DOHH2 (cell line): ENCODE measurements at regions not wholly inside any gene's neighbourhood (a gene's known extent, or its start where the extent isn't known, plus 50 kb on each side); places are given as distances from the start of the nearest gene placed in this dataset.

ENCODE experiments used
- EZH2phosphoT487 ChIP-seq: fragments of 200-600 bp; sonication (generic); IDR thresholded peaks from 2 replicates; pipeline ENCODE4 v1.6.1; 2017; ENCODE audit warnings: borderline replicate concordance, mild to moderate bottlenecking, antibody characterized with exemption, low read length, moderate library complexity, mixed read lengths
- TF ChIP-seq, protein P1 (sequence below): fragments of 200-600 bp; sonication (generic); IDR thresholded peaks from one replicate; pipeline ENCODE4 v1.5.1; 2014; ENCODE audit warnings: antibody characterized with exemption, mild to moderate bottlenecking, low read depth, low read length; ENCODE audit not compliant: poor library complexity, severe bottlenecking

DNA sequence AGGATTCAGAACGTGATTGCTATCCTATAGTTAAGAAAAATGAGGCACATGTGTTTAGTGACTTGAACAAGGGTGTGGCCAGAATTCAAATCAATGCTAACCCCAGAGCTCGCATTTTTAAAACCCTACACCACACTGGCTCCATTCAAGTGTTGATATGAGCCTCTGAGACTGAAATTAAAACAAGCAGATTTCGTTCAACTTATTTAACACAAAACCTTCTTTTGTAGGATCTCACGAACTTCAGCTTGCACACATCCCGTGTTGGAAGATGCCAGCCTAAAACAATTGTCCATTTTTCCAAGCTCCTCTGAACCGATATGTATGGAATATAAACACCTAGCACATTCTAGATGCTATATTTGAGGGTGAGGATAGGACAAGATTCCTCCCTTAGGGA, 231.0 kb upstream of the IRX5 start:
- TF ChIP-seq, protein P1, sequence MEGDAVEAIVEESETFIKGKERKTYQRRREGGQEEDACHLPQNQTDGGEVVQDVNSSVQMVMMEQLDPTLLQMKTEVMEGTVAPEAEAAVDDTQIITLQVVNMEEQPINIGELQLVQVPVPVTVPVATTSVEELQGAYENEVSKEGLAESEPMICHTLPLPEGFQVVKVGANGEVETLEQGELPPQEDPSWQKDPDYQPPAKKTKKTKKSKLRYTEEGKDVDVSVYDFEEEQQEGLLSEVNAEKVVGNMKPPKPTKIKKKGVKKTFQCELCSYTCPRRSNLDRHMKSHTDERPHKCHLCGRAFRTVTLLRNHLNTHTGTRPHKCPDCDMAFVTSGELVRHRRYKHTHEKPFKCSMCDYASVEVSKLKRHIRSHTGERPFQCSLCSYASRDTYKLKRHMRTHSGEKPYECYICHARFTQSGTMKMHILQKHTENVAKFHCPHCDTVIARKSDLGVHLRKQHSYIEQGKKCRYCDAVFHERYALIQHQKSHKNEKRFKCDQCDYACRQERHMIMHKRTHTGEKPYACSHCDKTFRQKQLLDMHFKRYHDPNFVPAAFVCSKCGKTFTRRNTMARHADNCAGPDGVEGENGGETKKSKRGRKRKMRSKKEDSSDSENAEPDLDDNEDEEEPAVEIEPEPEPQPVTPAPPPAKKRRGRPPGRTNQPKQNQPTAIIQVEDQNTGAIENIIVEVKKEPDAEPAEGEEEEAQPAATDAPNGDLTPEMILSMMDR = no peak
- TF ChIP-seq EZH2phosphoT487 = no peak
